ENCODE measurements at regions not wholly inside any gene's neighbourhood (a gene's known extent, or its start where the extent isn't known, plus 50 kb on each side); places are given as distances from the start of the nearest gene placed in this dataset.

DNA sequence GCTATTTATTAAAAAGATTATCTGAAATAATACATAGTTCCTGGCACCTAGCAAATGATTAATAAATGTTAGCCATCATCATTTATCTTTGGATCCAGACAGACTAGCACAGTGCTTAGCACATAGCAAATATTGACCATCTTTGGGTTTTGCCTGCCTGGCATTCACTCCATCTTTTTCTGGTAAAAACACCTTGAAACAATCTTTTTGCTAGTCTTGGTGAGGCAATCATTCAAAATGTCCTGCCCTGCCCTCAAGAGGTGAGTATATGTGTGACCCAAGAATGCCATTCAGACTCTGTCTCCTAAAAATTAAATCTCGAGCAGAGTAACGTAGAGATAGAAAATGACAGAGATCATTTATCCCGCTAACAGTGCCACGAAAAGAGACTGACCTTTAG is 78.3 kb upstream of the ZNF280D start:
- Histone ChIP-seq H3K27me3 (ENCODE audit: control insufficient read depth, extremely low read depth, insufficient read depth, low read length) (no peaks in the 10 kb centered on the region), H3K4me2 (ENCODE audit: control insufficient read depth, extremely low read depth, insufficient read depth, low read depth, low read length) (no peak overlapping the region), H3K9ac (ENCODE audit: control insufficient read depth, extremely low read depth, insufficient read depth, low read length) (no peak overlapping the region), H2AFZ (ENCODE audit: control insufficient read depth, low read length) (no peak overlapping the region), H3K36me3 (ENCODE audit: control insufficient read depth in 2 of 2, extremely low read depth in 1 of 2, insufficient read depth in 2 of 2, low read length in 2 of 2) (no peaks in the 10 kb centered on the region), H3K9me3 (ENCODE audit: control insufficient read depth, low read depth, low read length) (no peaks in the 10 kb centered on the region), H3K27ac (ENCODE audit: control insufficient read depth, insufficient read depth, low read length) (no peak overlapping the region), H3K4me3 (ENCODE audit: control insufficient read depth in 2 of 3, extremely low read depth in 1 of 3, insufficient read depth in 2 of 3, low read depth in 1 of 3, low read length in 3 of 3) (no peak overlapping the region), H3K79me2 (ENCODE audit: control insufficient read depth, insufficient read depth, low read length) (no peaks in the 10 kb centered on the region), H3K4me1 (ENCODE audit: control insufficient read depth, extremely low read depth, insufficient read depth, low read length) (no peaks in the 10 kb centered on the region), H4K20me1 (ENCODE audit: control insufficient read depth, extremely low read depth, insufficient read depth, low read length) (no peaks in the 10 kb centered on the region), H3K9me1 (ENCODE audit: control insufficient read depth, extremely low read depth, insufficient read depth, low read length) (no peaks in the 10 kb centered on the region)
- DNase-seq (ENCODE audit: low read depth, low spot score): no peak
- TF ChIP-seq, protein P1, sequence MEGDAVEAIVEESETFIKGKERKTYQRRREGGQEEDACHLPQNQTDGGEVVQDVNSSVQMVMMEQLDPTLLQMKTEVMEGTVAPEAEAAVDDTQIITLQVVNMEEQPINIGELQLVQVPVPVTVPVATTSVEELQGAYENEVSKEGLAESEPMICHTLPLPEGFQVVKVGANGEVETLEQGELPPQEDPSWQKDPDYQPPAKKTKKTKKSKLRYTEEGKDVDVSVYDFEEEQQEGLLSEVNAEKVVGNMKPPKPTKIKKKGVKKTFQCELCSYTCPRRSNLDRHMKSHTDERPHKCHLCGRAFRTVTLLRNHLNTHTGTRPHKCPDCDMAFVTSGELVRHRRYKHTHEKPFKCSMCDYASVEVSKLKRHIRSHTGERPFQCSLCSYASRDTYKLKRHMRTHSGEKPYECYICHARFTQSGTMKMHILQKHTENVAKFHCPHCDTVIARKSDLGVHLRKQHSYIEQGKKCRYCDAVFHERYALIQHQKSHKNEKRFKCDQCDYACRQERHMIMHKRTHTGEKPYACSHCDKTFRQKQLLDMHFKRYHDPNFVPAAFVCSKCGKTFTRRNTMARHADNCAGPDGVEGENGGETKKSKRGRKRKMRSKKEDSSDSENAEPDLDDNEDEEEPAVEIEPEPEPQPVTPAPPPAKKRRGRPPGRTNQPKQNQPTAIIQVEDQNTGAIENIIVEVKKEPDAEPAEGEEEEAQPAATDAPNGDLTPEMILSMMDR (optimal IDR thresholded peaks at IDR 0.05 in 1 of 3, IDR thresholded peaks at IDR 0.05 in 1 of 3, conservative IDR thresholded peaks at IDR 0.05 in 1 of 3; ENCODE audit: extremely low read depth in 1 of 3, insufficient read depth in 2 of 3, low read length in 3 of 3): no peak
- no peak for TF ChIP-seq EZH2 (IDR thresholded peaks at IDR 0.05; ENCODE audit: low read length)
- no peak for FAIRE-seq
- dilution Hi-C loops (cut with MboI; ENCODE audit: extremely low pct_ligation_motif_present, low sequenced_read_pairs): no loop called here

GRCh38 chr15:56808160-56808559 is 74.9 kb upstream of the ZNF280D start:
- DNase-seq (ENCODE audit: low read depth, low spot score) (no peak), FAIRE-seq (no peak)
- no peaks in the 10 kb centered on the region for H4K20me1 ChIP-seq (ENCODE audit: control insufficient read depth, extremely low read depth, insufficient read depth, low read length)
- no peak overlapping the region for H3K4me3 ChIP-seq (ENCODE audit: control insufficient read depth in 2 of 3, extremely low read depth in 1 of 3, insufficient read depth in 2 of 3, low read depth in 1 of 3, low read length in 3 of 3)
- dilution Hi-C loops (cut with MboI; ENCODE audit: extremely low pct_ligation_motif_present, low sequenced_read_pairs): no loop called here
- H3K9me3 ChIP-seq (ENCODE audit: control insufficient read depth, low read depth, low read length): no peaks in the 10 kb centered on the region
- H3K4me2 ChIP-seq (ENCODE audit: control insufficient read depth, extremely low read depth, insufficient read depth, low read depth, low read length): no peak overlapping the region
- H3K4me1 ChIP-seq (ENCODE audit: control insufficient read depth, extremely low read depth, insufficient read depth, low read length): peaks cover 7% of the 10 kb centered on the region
- no peaks in the 10 kb centered on the region for H3K27me3 ChIP-seq (ENCODE audit: control insufficient read depth, extremely low read depth, insufficient read depth, low read length)
- no peak overlapping the region for H3K27ac ChIP-seq (ENCODE audit: control insufficient read depth, insufficient read depth, low read length)
- H3K79me2 ChIP-seq (ENCODE audit: control insufficient read depth, insufficient read depth, low read length): no peaks in the 10 kb centered on the region
- TF ChIP-seq, protein P1 (optimal IDR thresholded peaks at IDR 0.05 in 1 of 3, IDR thresholded peaks at IDR 0.05 in 1 of 3, conservative IDR thresholded peaks at IDR 0.05 in 1 of 3; ENCODE audit: extremely low read depth in 1 of 3, insufficient read depth in 2 of 3, low read length in 3 of 3): no peak
- TF ChIP-seq EZH2 (IDR thresholded peaks at IDR 0.05; ENCODE audit: low read length): no peak
- H2AFZ ChIP-seq (ENCODE audit: control insufficient read depth, low read length): no peak overlapping the region
- no peak overlapping the region for H3K9ac ChIP-seq (ENCODE audit: control insufficient read depth, extremely low read depth, insufficient read depth, low read length)
- H3K9me1 ChIP-seq (ENCODE audit: control insufficient read depth, extremely low read depth, insufficient read depth, low read length): no peaks in the 10 kb centered on the region
- no peaks in the 10 kb centered on the region for H3K36me3 ChIP-seq (ENCODE audit: control insufficient read depth in 2 of 2, extremely low read depth in 1 of 2, insufficient read depth in 2 of 2, low read length in 2 of 2)
